Astrocyte of the spinal cord (primary cell): ENCODE measurements at regions not wholly inside any gene's neighbourhood (a gene's known extent, or its start where the extent isn't known, plus 50 kb on each side); places are given as distances from the start of the nearest gene placed in this dataset.
A peak's percentile ranks its signal among the peaks of the same experiment; 100 is the strongest.

Experiments used
- DNase-seq: peaks from one replicate; pipeline ENCODE4 v3.0.0; 2011; ENCODE audit warnings: low read depth, low spot score
- H3K4me3 ChIP-seq: 2 replicates; pipeline ENCODE4 v1.5.1; 2011; ENCODE audit warnings: low read depth, mild to moderate bottlenecking, low read length, moderate library complexity
- CTCF ChIP-seq: IDR thresholded peaks from 2 replicates; pipeline ENCODE4 v1.5.1; 2012; ENCODE audit warnings: low read depth, mild to moderate bottlenecking, low read length, inconsistent platforms
- in situ Hi-C: cut with HindIII; loops from 2 replicates; pipeline ENCODE4 v1.10.0; 2017; ENCODE audit warnings: low sequenced_read_pairs

GRCh38 chr6:23301556-23301955, 732.2 kb downstream of the HDGFL1 start:
- DNase-seq = peak; percentile 5
- in situ Hi-C loops = no loop called here
- no peak for TF ChIP-seq CTCF
- no peak overlapping the region for H3K4me3 ChIP-seq

- no peak overlapping the region for H3K4me3 ChIP-seq
- DNase-seq = no peak
- TF ChIP-seq CTCF = no peak
- in situ Hi-C loops = no loop called here
Measured at GRCh38 chr6:23302514-23302913, 733.1 kb downstream of the HDGFL1 start.

- H3K4me3 ChIP-seq = no peak overlapping the region
- no peak for DNase-seq
- no peak for TF ChIP-seq CTCF
- in situ Hi-C loops = no loop called here
Measured at GRCh38 chr6:23305325-23305943, 736.1 kb downstream of the HDGFL1 start.

- no peak overlapping the region for H3K4me3 ChIP-seq
- in situ Hi-C loops = no loop called here
- TF ChIP-seq CTCF = no peak
Measured at GRCh38 chr6:23306251-23306950, 737.0 kb downstream of the HDGFL1 start.

GRCh38 chr6:23307516-23307915, 738.1 kb downstream of the HDGFL1 start:
- no peak for TF ChIP-seq CTCF
- H3K4me3 ChIP-seq = no peak overlapping the region
- in situ Hi-C loops = no loop called here
- DNase-seq = no peak

More at GRCh38 chr6:23306251-23306950, 737.0 kb downstream of the HDGFL1 start:
- DNase-seq = no peak

GRCh38 chr6:23308166-23308565, 738.8 kb downstream of the HDGFL1 start:
- no peak for DNase-seq
- no peak overlapping the region for H3K4me3 ChIP-seq
- in situ Hi-C loops = no loop called here
- TF ChIP-seq CTCF = no peak
